ENCODE measurements at regions not wholly inside any gene's neighbourhood (a gene's known extent, or its start where the extent isn't known, plus 50 kb on each side); places are given as distances from the start of the nearest gene placed in this dataset.

GRCh38 chr6:135577059-135577538 lies 79.6 kb upstream of the AHI1 start:
- TF ChIP-seq CTCF (IDR thresholded peaks at IDR 0.05) (no peak), POLR2A (IDR thresholded peaks at IDR 0.05) (no peak), POLR2AphosphoS5 (IDR thresholded peaks at IDR 0.05) (no peak)
